ENCODE measurements at regions not wholly inside any gene's neighbourhood (a gene's known extent, or its start where the extent isn't known, plus 50 kb on each side); places are given as distances from the start of the nearest gene placed in this dataset.
A peak's percentile ranks its signal among the peaks of the same experiment; 100 is the strongest.

GRCh38 chr11:92769112-92769511 is 200.3 kb upstream of the MTNR1B start:
- Mint-ChIP-seq H3K27me3 (ENCODE audit: low read depth) (no peaks in the 10 kb centered on the region), H3K4me1 (ENCODE audit: low read depth) (peaks cover 17% of the 10 kb centered on the region), H3K9me3 (ENCODE audit: low read depth) (no peaks in the 10 kb centered on the region), H3K27ac (ENCODE audit: unreplicated experiment) (no peak overlapping the region), H3K4me3 (ENCODE audit: unreplicated experiment) (no peak overlapping the region), H3K36me3 (ENCODE audit: low read depth) (no peaks in the 10 kb centered on the region)
- DNase-seq (ENCODE audit: low spot score), result no peak
- TF ChIP-seq, protein P1, sequence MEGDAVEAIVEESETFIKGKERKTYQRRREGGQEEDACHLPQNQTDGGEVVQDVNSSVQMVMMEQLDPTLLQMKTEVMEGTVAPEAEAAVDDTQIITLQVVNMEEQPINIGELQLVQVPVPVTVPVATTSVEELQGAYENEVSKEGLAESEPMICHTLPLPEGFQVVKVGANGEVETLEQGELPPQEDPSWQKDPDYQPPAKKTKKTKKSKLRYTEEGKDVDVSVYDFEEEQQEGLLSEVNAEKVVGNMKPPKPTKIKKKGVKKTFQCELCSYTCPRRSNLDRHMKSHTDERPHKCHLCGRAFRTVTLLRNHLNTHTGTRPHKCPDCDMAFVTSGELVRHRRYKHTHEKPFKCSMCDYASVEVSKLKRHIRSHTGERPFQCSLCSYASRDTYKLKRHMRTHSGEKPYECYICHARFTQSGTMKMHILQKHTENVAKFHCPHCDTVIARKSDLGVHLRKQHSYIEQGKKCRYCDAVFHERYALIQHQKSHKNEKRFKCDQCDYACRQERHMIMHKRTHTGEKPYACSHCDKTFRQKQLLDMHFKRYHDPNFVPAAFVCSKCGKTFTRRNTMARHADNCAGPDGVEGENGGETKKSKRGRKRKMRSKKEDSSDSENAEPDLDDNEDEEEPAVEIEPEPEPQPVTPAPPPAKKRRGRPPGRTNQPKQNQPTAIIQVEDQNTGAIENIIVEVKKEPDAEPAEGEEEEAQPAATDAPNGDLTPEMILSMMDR (IDR thresholded peaks at IDR 0.05), result no peak

DNA sequence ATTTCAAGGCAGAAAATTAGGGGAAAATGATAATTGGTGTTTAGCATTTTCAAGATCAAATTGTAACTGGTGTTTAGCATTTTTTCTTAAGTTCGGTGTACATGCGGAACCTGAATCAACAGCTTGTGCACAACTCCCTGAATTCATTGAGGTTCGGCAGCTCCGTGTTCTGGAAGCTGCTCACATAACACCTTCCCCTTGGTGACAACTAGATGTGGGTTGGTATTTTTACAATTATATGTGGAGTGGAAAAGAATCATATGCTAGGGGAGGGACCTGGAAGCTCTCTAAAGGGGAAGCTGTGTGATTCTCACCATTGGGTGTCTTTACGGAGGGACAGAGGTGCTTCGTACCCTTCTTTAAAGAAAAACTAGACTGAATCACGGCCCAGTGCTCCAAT is 199.0 kb upstream of the MTNR1B start:
- no peaks in the 10 kb centered on the region for H3K36me3 Mint-ChIP-seq (ENCODE audit: low read depth)
- no peak for DNase-seq (ENCODE audit: low spot score)
- TF ChIP-seq, protein P1 (IDR thresholded peaks at IDR 0.05), result no peak
- peaks cover 20% of the 10 kb centered on the region for H3K4me1 Mint-ChIP-seq (ENCODE audit: low read depth)
- no peaks in the 10 kb centered on the region for H3K27me3 Mint-ChIP-seq (ENCODE audit: low read depth)
- H3K27ac Mint-ChIP-seq (ENCODE audit: unreplicated experiment), result no peak overlapping the region
- no peak overlapping the region for H3K4me3 Mint-ChIP-seq (ENCODE audit: unreplicated experiment)
- H3K9me3 Mint-ChIP-seq (ENCODE audit: low read depth), result no peaks in the 10 kb centered on the region

DNA sequence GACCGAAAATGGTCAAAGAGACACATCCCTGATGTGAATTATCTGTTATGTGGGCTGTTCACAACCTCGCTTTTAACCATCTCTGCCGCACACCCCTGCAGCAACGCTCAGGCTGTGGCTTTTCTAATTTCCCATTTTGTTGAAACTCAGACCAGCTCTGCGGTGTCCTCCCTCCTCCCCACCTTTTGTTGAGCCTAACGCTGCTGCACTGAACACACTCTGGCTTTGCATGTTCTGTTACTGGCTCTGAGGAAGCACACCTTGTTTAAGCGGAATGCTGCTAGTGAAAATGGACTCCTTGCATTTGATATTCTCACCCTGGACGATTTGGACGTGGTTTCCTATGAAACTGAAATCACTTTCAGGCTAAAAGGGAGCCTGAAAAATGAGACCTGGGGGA is 198.5 kb upstream of the MTNR1B start:
- TF ChIP-seq, protein P1 (IDR thresholded peaks at IDR 0.05), result no peak
- no peak for DNase-seq (ENCODE audit: low spot score)
- H3K4me3 Mint-ChIP-seq (ENCODE audit: unreplicated experiment), result no peak overlapping the region
- H3K27ac Mint-ChIP-seq (ENCODE audit: unreplicated experiment), result no peak overlapping the region
- peaks cover 14% of the 10 kb centered on the region for H3K4me1 Mint-ChIP-seq (ENCODE audit: low read depth)
- no peaks in the 10 kb centered on the region for H3K27me3 Mint-ChIP-seq (ENCODE audit: low read depth)
- no peaks in the 10 kb centered on the region for H3K9me3 Mint-ChIP-seq (ENCODE audit: low read depth)
- no peaks in the 10 kb centered on the region for H3K36me3 Mint-ChIP-seq (ENCODE audit: low read depth)

DNA sequence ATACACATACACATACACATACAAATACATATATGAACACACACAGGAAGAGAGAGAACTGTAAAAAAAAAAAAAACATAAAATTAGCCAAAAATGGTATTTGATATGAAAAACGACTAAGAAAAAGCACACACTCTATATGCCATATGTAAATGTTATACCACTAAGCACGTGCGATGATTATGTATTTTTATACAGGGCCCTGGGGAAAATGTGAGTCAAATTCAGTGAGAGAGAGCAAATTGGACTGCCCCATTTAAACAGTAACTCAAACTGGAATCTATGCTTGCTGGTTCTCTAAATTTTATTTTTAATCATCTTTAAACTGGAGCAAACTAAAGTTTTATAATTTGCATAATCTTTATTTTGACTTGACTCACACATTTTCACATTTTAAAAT is 197.8 kb upstream of the MTNR1B start:
- H3K27ac Mint-ChIP-seq (ENCODE audit: unreplicated experiment), result no peak overlapping the region
- no peaks in the 10 kb centered on the region for H3K36me3 Mint-ChIP-seq (ENCODE audit: low read depth)

DNA sequence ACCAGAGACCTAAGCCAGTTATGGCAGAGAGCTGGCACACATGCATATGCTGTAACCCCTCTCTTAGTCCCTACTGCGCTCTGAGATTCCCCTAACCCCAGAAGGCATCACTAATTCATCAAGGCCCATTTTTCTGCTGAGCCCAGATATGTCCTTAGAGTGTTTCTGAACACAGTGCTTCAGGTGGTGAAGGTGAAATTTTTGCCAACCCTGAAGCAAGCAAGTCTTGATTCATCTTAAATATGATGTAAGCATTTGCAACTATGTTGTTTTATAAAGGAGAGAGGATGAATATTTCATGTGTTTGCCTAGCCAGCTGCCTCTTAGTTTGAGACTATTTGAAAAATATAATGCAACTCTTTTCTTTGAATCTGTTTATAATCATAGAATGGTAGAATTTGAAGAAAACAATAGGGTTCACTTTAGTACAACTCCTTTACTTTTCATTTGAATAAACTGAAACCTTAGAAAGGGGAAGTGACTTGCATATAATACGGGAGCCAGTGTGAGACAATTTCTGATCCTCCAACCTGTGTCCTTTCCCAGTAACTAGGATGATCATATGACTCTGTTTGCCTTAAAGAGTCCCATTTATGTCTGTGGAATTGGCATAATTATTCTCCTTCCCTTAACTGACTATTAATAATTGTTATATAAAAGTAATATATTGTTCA is 194.3 kb upstream of the MTNR1B start:
- Mint-ChIP-seq H3K4me1 (ENCODE audit: low read depth) (peaks cover 18% of the 10 kb centered on the region), H3K27me3 (ENCODE audit: low read depth) (no peaks in the 10 kb centered on the region), H3K9me3 (ENCODE audit: low read depth) (no peaks in the 10 kb centered on the region), H3K36me3 (ENCODE audit: low read depth) (no peaks in the 10 kb centered on the region), H3K27ac (ENCODE audit: unreplicated experiment) (peak overlapping the region; percentile 79), H3K4me3 (ENCODE audit: unreplicated experiment) (no peak overlapping the region)
- DNase-seq (ENCODE audit: low spot score), result no peak
- TF ChIP-seq, protein P1 (IDR thresholded peaks at IDR 0.05), result no peak

More for the DNA sequence above, 197.8 kb upstream of the MTNR1B start:
- Mint-ChIP-seq H3K4me1 (ENCODE audit: low read depth) (peaks cover 12% of the 10 kb centered on the region), H3K27me3 (ENCODE audit: low read depth) (no peaks in the 10 kb centered on the region), H3K4me3 (ENCODE audit: unreplicated experiment) (no peak overlapping the region), H3K9me3 (ENCODE audit: low read depth) (no peaks in the 10 kb centered on the region)
- TF ChIP-seq, protein P1 (IDR thresholded peaks at IDR 0.05), result no peak
- DNase-seq (ENCODE audit: low spot score), result no peak
